ENCODE measurements at regions not wholly inside any gene's neighbourhood (a gene's known extent, or its start where the extent isn't known, plus 50 kb on each side); places are given as distances from the start of the nearest gene placed in this dataset.

GRCh38 chr6:165191461-165191860 lies 117.9 kb downstream of the C6orf118 start:
- TF ChIP-seq RAD21 (IDR thresholded peaks at IDR 0.05; ENCODE audit: low read depth) (no peak), EP300 (IDR thresholded peaks at IDR 0.05; ENCODE audit: borderline replicate concordance) (no peak), ZBTB7A (IDR thresholded peaks at IDR 0.05; ENCODE audit: low read depth) (no peak)
- TF ChIP-seq, protein P1, sequence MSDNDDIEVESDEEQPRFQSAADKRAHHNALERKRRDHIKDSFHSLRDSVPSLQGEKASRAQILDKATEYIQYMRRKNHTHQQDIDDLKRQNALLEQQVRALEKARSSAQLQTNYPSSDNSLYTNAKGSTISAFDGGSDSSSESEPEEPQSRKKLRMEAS (IDR thresholded peaks at IDR 0.05) = no peak
